ENCODE measurements at regions not wholly inside any gene's neighbourhood (a gene's known extent, or its start where the extent isn't known, plus 50 kb on each side); places are given as distances from the start of the nearest gene placed in this dataset.

DNA sequence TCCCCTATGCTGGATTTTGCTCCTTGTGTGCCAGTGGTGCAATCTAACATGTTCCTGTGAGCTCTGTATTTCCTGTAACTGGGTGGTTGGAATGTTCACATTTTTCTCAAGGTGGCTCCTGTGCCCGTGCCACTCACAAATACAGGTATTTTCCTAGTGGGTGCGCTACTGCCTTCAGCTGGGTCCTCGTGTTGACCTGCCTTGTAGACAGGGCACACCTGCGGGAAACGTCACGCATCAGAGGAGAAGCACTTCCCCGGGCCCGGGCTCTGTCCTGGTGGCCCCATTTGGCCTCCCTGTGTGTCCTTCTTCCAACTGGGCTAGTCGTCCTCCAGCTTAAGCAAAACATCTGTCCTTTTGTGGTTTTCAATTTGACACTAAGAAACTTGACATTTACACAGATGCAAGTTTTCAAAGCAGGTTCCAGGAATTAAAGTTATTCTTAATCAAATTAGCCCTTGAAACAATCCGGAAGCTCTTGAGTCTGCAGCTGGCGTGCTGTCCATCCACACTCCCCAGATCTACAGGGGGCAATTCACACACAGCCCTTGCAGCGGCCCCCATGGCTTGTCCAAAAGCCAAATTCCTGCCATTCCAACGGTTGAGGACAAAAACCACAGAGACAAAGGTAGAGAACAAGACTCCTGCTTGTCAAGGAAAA is 275.1 kb downstream of the CDC5L start:
- DNase-seq = no peak

DNA sequence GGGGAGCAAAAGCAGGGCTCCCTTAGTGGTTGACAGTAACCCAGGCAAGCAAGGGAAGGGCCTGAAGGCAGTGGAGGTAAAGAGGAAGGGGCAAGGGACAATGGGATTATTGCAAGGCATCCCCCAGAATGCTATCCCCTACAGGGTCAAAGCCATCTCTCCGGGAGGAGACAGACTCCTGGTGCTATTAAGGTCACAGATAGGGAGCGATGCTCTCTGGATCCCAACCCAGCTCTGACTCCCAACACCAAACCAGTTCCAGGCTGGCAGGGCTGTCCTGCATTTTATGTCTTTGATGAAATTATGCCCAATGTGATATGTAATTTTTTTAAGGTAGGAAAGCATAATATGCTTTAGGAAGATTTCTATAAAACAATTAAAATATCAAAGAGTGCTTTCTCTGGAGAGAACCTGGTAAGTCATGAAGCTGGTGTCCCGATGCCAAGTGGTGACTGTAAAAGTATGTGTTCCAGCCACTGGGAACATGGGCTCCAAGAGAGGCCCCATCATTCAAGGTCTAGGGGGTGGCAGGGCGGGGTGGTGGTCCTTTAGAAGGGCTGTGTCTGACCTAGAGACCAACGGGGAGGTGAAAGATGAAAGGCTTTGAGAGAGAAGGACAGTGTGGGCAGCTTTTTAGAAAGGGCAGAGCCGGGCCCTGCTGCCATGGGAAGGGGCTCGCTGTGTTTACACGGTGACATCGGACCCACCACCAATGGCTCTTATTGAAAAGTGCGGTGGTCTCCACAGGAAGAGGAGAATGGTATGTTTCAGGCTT is 276.5 kb downstream of the CDC5L start:
- no peak for ATAC-seq
- intact Hi-C loops (cut with DNase I, micrococcal nuclease) = no loop called here

More for the DNA sequence above, 275.1 kb downstream of the CDC5L start:
- H3K36me3 ChIP-seq (ENCODE audit: low read depth) = no peaks in the 10 kb centered on the region
- H3K9me3 ChIP-seq = no peaks in the 10 kb centered on the region
- TF ChIP-seq, protein P1, sequence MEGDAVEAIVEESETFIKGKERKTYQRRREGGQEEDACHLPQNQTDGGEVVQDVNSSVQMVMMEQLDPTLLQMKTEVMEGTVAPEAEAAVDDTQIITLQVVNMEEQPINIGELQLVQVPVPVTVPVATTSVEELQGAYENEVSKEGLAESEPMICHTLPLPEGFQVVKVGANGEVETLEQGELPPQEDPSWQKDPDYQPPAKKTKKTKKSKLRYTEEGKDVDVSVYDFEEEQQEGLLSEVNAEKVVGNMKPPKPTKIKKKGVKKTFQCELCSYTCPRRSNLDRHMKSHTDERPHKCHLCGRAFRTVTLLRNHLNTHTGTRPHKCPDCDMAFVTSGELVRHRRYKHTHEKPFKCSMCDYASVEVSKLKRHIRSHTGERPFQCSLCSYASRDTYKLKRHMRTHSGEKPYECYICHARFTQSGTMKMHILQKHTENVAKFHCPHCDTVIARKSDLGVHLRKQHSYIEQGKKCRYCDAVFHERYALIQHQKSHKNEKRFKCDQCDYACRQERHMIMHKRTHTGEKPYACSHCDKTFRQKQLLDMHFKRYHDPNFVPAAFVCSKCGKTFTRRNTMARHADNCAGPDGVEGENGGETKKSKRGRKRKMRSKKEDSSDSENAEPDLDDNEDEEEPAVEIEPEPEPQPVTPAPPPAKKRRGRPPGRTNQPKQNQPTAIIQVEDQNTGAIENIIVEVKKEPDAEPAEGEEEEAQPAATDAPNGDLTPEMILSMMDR (IDR thresholded peaks at IDR 0.05) = no peak
- ATAC-seq = peak; percentile 10
- intact Hi-C loops (cut with DNase I, micrococcal nuclease) = no loop called here
- no peaks in the 10 kb centered on the region for H3K4me1 ChIP-seq (ENCODE audit: low read depth)
- H3K4me3 ChIP-seq = no peak overlapping the region

DNA sequence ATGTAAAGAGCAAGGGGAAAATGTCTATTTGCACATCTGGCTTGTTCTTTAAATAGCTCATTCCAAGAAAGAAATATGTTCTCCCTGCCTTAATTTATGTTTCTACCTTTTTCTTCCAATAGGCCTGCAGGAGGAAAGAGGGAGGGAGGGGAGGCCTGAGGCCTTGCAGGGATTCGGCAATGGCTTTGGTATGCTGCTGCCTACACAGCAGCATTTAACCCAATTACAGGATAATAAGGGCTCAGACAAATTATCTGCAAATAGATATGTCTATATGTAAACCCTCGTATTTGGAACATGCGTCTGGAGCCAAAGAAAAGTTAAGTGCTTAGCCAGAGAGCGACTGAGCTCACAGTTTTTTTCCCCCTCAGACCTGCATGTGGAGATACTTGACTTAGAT is 277.2 kb downstream of the CDC5L start:
- TF ChIP-seq, protein P1 (IDR thresholded peaks at IDR 0.05) = no peak
- no peaks in the 10 kb centered on the region for H3K9me3 ChIP-seq
- ATAC-seq (no peak), DNase-seq (no peak)
- H3K36me3 ChIP-seq (ENCODE audit: low read depth) = no peaks in the 10 kb centered on the region
- H3K4me3 ChIP-seq = no peak overlapping the region
- intact Hi-C loops (cut with DNase I, micrococcal nuclease) = no loop called here
- no peaks in the 10 kb centered on the region for H3K4me1 ChIP-seq (ENCODE audit: low read depth)

More for the DNA sequence above, 276.5 kb downstream of the CDC5L start:
- Histone ChIP-seq H3K4me1 (ENCODE audit: low read depth) (no peaks in the 10 kb centered on the region), H3K9me3 (no peaks in the 10 kb centered on the region), H3K4me3 (no peak overlapping the region), H3K36me3 (ENCODE audit: low read depth) (no peaks in the 10 kb centered on the region)
- TF ChIP-seq, protein P1 (IDR thresholded peaks at IDR 0.05) = no peak
- DNase-seq = no peak

DNA sequence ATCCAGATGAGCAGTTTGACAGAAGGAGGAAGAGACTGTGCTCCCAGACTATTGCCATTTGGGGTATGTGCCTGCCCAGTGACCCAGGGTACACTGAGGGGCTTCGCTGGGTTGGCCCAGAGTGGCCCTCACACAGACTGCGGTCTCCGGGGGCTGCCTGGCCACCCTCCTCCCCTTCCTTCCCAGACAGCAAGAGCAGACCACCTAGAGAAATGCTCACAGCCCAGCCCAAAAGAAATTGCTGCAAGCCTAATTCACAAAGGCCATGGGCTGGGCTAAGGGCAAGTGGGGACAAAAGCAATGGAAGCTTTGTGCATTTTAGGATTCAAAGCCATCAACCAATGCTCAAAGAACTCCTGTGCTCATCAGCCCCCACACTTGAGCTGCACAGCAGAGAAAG is 277.6 kb downstream of the CDC5L start:
- ATAC-seq (no peak), DNase-seq (no peak)
- TF ChIP-seq, protein P1 (IDR thresholded peaks at IDR 0.05) = no peak
- Histone ChIP-seq H3K9me3 (no peaks in the 10 kb centered on the region), H3K4me1 (ENCODE audit: low read depth) (no peaks in the 10 kb centered on the region), H3K36me3 (ENCODE audit: low read depth) (no peaks in the 10 kb centered on the region), H3K4me3 (no peak overlapping the region)
- intact Hi-C loops (cut with DNase I, micrococcal nuclease) = no loop called here

DNA sequence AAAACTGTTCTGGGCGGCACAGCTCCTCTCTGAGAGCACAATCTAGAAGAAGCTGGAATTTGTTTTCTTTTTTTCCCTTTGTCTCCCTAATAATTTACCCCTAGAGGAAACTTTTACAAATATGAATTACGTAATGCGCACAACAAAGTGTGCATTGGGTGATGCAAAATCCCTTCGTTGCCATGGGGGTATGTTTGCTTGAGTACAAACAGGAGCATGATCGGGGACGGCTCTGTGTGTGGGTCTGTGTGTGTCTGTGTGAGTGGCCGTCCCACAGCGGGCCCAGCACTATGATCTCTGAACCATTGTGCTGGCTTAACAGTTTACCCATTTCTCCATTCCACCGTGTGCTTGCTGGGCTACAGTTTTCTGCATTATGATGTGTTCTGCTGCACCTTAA is 278.2 kb downstream of the CDC5L start:
- Histone ChIP-seq H3K9me3 (no peaks in the 10 kb centered on the region), H3K4me3 (no peak overlapping the region), H3K4me1 (ENCODE audit: low read depth) (no peaks in the 10 kb centered on the region), H3K36me3 (ENCODE audit: low read depth) (no peaks in the 10 kb centered on the region)
- no peak for DNase-seq
- ATAC-seq = no peak
- intact Hi-C loops (cut with DNase I, micrococcal nuclease) = no loop called here
- TF ChIP-seq, protein P1 (IDR thresholded peaks at IDR 0.05) = no peak

Measured in mucosa of descending colon (tissue), 3 donors.